ENCODE measurements at regions not wholly inside any gene's neighbourhood (a gene's known extent, or its start where the extent isn't known, plus 50 kb on each side); places are given as distances from the start of the nearest gene placed in this dataset.

GRCh38 chr5:67405755-67406154 lies 209.2 kb upstream of the CD180 start:
- no peak for TF ChIP-seq HOXA7 (CRISPR knock-in tag; IDR thresholded peaks at IDR 0.05; ENCODE audit: borderline replicate concordance)
- no peak for TF ChIP-seq PRDM6 (tag by site-specific recombination; IDR thresholded peaks at IDR 0.05)
- no peak for TF ChIP-seq PRDM1 (tag by site-specific recombination; IDR thresholded peaks at IDR 0.05)
- no peaks in the 10 kb centered on the region for H3K36me3 ChIP-seq (ENCODE audit: control insufficient read depth in 2 of 2, insufficient read depth in 1 of 2, low read length in 2 of 2)
- no peaks in the 10 kb centered on the region for H3K9me3 ChIP-seq (ENCODE audit: control insufficient read depth, insufficient read depth, low read depth, low read length)
- no peak overlapping the region for H3K27ac ChIP-seq (ENCODE audit: extremely low read depth, low read depth, low read length)
- peaks cover 6% of the 10 kb centered on the region for H3K4me1 ChIP-seq (ENCODE audit: control insufficient read depth, insufficient read depth, low read length)
- ChIA-PET POLR2A (no interaction called here), CTCF (interaction anchor here (0.7 kb wide), 1 partner anchor 1478 kb away, joined by 3 read pairs; no protein-coding TSS in a partner anchor)
- H3K4me3 ChIP-seq (ENCODE audit: low read depth, low read length) = no peak overlapping the region

- no peak overlapping the region for H3K4me3 ChIP-seq (ENCODE audit: low read depth, low read length)
- ChIA-PET POLR2A (no interaction called here), CTCF (interaction anchor here (0.7 kb wide), 1 partner anchor 1477 kb away, joined by 3 read pairs; no protein-coding TSS in a partner anchor)
- H3K9me3 ChIP-seq (ENCODE audit: control insufficient read depth, insufficient read depth, low read depth, low read length) = no peaks in the 10 kb centered on the region
- H3K36me3 ChIP-seq (ENCODE audit: control insufficient read depth in 2 of 2, insufficient read depth in 1 of 2, low read length in 2 of 2) = no peaks in the 10 kb centered on the region
- TF ChIP-seq ZNF548 (tag by site-specific recombination; IDR thresholded peaks at IDR 0.05) = no peak
- no peak for TF ChIP-seq ZNF266 (tag by site-specific recombination; IDR thresholded peaks at IDR 0.05; ENCODE audit: low read depth)
- TF ChIP-seq ZXDB (tag by site-specific recombination; IDR thresholded peaks at IDR 0.05) = no peak
- TF ChIP-seq FEZF1 (tag by site-specific recombination; IDR thresholded peaks at IDR 0.05) = no peak
- TF ChIP-seq SP7 (tag by site-specific recombination; IDR thresholded peaks at IDR 0.05) = no peak
- no peak for TF ChIP-seq ZNF549 (tag by site-specific recombination; IDR thresholded peaks at IDR 0.05)
- TF ChIP-seq TCF7L2 (IDR thresholded peaks at IDR 0.05; ENCODE audit: borderline replicate concordance, low read depth, low read length) = no peak
- no peak for TF ChIP-seq ZFP41 (tag by site-specific recombination; IDR thresholded peaks at IDR 0.05; ENCODE audit: borderline replicate concordance)
- no peak for TF ChIP-seq ZNF24 (tag by site-specific recombination; IDR thresholded peaks at IDR 0.05)
- no peak for TF ChIP-seq ZNF26 (tag by site-specific recombination; IDR thresholded peaks at IDR 0.05)
- TF ChIP-seq ZNF747 (tag by site-specific recombination; IDR thresholded peaks at IDR 0.05) = no peak
- TF ChIP-seq BCL6B (tag by site-specific recombination; IDR thresholded peaks at IDR 0.05) = no peak
- TF ChIP-seq ZNF544 (tag by site-specific recombination; IDR thresholded peaks at IDR 0.05) = no peak
- no peak for TF ChIP-seq ZNF555 (tag by site-specific recombination; conservative IDR thresholded peaks at IDR 0.05)
- TF ChIP-seq ZBTB21 (tag by site-specific recombination; IDR thresholded peaks at IDR 0.05) = no peak
- TF ChIP-seq ZNF146 (tag by site-specific recombination; IDR thresholded peaks at IDR 0.05) = no peak
- no peak for TF ChIP-seq ZSCAN5A (tag by site-specific recombination; IDR thresholded peaks at IDR 0.05)
- TF ChIP-seq ZFP69B (tag by site-specific recombination; IDR thresholded peaks at IDR 0.05) = no peak
- TF ChIP-seq SALL2 (tag by site-specific recombination; IDR thresholded peaks at IDR 0.05; ENCODE audit: borderline replicate concordance) = no peak
- H3K27ac ChIP-seq (ENCODE audit: extremely low read depth, low read depth, low read length) = no peak overlapping the region
- peaks cover 6% of the 10 kb centered on the region for H3K4me1 ChIP-seq (ENCODE audit: control insufficient read depth, insufficient read depth, low read length)
Measured at GRCh38 chr5:67405101-67405364, 208.4 kb upstream of the CD180 start.

Measured in HEK293 (cell line).